GM18858 (cell line): ENCODE measurements at regions not wholly inside any gene's neighbourhood (a gene's known extent, or its start where the extent isn't known, plus 50 kb on each side); places are given as distances from the start of the nearest gene placed in this dataset.

ENCODE experiments used
- ATAC-seq: cut with Tn5 transposase; IDR thresholded peaks from one replicate; pipeline ENCODE4 v1.9.1; 2021; ENCODE audit not compliant: unreplicated experiment

DNA sequence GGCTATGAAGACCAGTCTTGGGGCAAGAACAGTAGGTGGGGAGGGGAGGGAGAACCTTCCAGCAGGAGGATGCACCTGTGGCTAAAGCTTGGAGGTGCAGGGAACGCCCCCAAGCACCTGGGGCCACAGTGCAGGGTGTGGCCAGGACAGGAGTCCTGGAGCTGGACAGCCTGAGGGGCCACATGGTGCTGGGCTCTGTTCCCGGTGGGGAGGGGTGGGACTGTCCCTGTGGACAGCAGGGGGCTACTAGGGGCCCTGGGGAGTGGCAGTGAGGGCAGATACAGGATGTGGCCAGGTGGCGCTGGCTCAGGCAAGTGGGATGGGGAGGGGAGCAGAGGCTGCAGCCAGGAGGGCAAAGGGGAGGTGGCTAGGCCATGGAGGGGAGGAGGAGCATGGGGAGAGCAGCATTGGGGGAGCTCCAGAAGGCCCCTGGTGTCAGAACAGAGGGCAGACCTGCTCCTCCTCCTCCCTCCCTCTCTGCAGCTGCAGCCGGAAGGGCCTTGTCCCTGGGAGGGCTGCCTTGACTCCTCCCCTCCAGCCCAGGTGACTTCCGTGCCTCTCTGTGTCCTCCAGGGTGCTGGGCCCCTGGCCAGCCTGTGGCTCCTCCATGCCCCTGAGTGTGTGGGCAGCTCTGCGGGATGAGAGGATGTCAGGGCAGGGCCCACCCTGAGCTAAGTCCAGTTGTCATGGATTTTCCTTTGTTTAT is 68.4 kb upstream of the DLK1 start:
- no peak for ATAC-seq

DNA sequence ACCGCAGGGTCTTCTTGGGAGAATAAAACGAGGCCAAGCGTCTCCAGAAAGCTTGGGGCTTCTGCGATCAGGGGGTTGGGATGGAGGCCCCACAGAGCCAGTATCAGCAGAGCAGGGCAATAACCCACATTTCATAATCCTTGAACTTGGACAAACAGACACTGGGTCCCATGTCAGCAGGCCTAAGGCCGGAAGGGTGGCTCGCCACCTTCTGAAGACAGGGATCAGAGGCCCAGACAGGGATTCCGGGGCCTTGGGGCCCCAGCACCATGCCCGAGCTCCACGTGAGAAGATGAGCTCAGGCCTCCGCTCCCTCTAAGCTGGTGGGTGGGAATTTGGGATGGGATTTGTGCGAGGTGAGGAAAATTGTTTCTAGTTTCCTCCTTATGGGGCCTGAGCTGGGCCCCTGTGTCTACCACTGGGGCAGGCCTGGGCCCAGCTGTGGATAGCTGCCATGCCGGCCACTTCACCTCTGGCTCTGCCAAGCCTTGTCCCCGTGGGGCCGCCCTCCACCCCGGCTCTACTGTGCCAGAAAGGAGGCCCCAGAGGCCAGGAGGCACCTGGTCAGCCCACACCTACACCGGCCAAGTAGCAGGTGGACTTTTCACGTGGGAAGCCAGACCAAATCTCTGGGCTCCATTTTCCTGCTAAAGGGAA is 67.2 kb upstream of the DLK1 start:
- no peak for ATAC-seq

DNA sequence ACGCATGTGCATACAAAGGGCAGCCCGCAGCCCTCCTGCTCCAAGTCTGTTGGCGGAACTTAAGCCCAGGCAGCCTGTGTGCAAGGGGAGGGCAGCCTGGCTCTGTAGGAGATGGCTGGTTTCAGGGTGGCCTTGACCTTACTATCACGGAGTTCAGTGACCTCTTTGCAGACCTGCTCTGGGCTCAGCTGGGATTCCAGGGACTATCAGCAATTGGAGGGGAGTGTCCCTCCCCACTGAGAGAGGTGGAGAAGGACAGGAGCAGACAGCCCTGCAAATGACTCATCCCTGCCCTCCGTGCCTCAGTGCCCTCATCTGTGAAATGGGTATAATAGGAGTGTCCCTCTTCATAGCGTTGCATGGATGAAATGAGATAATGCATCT is 66.2 kb upstream of the DLK1 start:
- no peak for ATAC-seq

DNA sequence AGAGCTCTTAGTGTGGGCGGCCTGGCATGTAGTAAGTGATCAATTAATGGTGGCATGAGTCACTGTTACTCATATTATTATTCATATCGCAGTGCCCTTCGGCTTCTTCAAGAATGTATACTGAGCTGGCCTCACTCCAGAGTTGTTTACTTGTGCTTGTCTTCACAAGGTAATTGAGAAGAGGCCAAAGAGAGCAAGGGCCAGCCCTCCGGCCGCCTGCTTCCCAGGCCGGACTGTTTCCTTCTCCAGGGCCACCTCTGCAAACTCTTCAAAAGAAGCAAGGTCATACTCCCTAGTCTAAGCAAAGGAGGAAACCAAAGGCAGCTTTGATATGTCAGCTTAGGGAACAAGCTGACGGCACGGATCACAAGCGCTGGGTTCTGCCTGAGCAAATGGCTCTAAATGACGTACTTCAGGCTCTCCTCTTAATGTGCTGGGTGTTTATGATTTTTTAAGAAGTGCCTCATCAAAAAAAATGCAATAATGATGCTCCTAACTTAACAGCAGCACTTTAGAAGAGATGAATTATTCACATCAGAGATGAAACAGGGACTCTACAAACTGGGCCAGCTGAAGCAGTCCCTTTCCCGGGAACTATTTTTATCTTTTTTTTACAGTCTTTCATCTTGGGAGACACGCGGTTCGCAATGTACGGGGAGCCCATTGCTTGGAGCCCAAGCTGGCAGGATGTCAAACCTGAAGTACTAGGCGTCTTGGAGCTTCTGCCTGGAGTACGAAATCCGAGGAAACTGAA is 65.6 kb upstream of the DLK1 start:
- ATAC-seq, result no peak

DNA sequence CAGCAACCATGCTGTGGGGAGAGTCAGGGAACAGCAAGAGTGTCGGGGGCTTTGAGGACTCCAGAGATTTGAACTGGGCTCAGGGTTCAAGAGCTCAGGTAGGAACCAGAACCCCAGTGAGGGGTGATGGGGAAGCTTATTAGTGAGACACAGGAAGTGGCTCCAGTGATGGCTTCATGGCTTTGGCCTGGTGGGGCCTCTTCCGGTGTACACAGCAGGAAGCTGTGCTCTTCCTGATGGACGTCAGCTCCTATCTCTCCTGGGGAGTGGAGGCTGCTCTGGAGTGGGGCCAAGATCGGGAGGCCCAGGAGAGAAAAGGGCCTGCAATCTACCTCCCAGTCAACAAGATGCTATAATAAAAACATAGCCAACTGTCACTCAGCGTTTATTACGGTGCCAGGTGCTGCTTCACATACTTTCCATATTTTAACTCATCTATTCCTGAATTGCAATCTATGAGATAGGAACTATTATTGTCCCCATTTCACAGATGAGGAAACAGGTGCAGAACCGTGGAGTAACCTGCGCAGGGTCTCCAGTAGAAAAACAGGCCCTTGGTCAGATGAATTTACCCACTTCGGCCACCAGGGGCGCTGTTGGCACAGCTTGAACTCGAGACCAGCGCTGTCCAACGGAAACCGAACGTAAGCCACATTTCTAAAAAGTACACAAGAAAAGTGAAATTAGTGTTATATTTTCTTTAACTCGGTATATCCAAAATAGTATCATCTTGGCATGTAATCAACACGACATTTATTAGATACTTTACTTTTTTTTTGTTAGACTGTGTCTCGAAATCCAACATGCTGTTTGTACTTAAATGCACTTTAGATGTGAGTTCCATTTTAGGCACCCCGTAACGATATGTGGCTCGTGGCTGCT is 63.6 kb upstream of the DLK1 start:
- ATAC-seq, result no peak

DNA sequence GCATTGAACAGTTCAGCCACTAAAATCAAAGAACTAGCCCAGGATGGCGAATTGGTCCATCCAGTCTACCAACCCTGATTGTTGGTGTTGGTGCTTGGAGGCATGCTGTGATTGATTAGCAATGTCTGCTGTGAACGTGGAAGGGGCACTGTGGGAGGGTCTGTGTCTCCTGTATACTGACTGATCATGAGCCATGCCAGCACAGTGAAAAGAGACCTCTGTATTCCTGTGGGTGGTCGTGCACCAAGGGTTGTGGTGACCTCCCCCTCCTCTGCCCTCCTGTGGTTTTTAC is 63.0 kb upstream of the DLK1 start:
- no peak for ATAC-seq

DNA sequence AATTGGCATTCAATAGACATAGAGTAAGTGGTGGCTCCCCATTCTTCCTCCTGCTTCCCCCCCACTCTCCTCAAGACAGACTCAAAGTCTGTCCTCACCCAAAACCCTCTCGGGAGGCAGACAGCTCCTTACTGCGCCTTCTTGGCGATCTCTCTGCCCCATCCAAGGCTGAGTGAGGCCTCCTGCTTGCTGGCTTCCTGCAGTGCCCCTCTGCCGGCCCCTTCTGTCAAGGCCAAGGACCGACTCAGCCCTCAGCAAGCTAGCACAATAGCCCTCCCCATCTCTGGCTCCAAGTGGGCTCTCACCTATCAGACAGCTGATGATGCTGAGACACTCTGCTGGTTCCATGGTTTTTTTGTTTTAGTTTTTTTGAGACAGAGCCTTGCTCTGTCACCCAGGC is 62.5 kb upstream of the DLK1 start:
- no peak for ATAC-seq

DNA sequence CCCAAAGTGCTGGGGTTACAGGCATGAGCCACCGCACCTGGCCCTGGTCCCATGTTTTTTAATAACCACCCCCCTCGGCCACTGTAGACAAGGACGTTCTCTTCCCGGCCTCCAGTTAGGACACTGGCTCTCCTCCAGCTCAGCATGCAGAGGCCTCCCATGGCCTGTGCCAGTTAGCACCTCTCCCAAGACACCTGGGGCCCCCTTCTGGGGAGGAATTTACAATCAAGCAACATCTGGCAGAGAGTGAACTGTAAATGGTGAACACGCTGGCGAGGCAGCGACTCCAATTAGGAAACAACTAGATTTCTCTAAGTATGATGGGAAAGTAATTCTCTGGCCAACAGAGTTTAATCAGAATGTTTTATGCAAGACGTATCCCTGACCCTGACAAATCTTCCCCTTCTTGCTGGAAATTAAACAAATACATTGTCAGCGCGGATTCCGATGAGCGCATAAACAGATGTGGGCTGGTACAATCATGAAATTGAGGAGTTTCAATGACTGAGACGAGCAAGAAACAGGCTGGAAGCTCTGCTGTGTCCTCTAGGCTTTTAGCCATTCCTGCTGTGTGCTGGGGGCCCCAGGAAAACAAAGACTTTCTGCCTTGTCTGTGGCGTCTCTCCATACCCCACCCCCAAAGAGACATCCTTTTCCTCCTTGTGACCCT is 61.7 kb upstream of the DLK1 start:
- no peak for ATAC-seq

DNA sequence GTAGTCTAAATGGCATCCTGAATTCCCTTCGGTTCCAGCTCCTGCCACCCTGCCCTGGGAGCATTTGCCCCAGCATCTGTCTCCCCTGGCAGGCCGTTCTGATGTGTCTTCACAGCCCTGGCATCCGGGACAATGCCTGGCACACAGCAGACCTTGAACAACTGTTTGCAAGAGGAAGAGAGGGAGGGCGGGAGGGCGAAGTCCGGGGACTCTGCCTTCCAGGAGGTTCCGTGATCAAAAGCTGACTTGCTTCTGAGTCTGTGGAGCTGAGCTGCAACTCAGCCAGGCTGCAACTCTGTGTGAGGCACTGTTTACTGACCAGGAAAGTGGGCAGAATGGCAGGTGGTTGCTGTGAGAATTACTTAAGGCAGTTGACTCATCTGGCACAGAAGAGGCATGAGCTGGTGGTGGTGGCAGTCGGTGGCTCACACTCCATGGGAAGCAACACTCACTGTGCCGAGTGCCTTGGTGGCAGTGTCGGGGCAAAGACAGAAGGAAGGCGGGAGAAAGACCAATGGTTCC is 61.1 kb upstream of the DLK1 start:
- no peak for ATAC-seq

DNA sequence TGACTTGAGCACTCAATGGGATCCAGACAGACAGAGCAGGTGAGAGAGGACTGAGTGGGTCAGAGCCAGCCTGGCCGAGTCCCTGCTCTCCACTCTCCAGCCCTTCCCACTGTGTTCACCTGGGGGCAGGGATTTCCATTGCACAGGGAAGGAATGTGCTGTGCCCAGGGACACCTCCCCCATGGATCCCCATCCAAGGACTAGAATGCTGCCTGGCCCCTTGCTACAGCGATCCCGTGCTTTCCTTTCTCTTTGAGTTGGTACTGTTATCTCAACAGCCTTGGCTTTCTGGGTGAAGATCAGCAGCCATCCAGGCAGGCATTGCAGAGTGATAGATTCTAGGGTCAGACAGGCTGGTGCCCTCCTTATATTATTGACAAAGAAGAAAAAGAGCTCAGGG is 60.3 kb upstream of the DLK1 start:
- no peak for ATAC-seq

DNA sequence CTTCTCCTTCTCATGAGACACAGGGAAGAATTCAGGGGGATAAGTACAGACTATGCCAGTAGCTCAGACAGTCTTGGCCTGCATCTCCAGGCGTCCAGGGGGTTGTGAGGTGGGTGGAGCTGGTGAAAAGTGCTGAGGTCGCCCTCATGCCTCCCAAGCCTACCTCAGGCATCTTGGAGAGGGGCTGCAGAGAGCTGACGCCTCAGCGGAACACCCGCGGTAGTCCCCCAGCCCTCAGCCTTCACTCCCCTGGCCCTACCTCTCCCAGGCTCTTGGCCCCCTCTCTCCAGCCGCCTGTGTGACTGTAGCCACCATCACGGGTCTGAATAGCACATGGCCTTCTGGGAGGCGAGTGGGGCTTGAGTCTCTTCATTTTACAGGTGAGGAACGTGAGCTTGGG is 59.8 kb upstream of the DLK1 start:
- no peak for ATAC-seq

DNA sequence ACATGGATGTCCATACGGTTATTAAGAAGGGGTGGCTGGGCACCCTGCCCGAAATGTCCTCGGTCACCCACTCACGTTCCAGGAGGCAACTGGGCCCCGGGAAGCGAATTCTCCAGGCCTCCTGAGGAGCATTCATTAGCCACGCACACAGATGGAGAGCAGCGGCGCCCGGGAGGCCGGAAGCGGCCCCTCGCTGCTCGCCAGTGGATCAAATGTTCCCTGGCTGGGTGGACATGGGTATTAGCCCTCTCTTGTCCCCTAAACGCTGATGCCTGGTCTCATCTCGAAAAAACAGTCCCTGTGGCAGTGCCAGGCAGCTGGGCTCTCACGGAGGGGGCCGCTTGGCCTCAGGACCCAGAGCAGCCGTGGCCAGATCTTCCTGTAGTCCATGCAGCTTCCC is 59.0 kb upstream of the DLK1 start:
- ATAC-seq, result no peak

DNA sequence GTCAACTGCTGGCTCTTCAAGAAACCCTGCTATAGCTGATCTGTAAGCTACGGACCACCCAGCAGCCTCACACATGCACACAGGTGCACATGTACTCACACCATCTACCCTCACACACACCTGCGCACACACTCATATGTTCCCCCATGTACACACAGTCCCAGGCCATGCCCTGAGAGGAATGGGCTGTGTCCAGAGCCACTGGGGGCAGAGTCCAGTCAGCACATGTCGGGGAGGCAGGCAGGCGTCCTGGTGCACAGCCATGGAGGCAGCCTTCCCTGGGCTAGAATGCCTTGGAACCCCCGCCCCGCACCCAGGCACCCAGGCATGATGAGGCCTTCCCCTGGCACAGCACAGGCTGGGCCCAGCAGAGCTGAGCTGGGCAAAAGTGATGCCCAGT is 58.3 kb upstream of the DLK1 start:
- no peak for ATAC-seq

DNA sequence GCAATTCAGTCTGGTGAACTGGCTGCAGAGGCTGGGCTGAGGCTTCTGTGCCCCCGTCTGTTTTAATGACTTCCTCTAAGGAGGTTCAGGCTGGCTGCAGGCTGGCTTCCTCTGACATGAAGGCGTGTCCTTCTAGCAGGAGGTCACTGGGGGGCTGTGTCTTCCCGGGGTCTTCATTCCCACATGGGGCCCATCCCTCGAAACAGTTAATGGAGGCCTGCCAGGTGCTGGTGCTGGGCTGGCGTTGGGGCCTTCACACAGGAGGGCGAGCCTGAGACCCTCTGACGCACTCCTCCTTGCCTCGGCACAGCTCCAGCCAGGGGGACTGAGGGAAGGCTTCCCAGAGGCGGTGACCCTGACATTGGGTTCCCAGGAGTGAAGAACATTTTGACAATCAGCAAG is 57.7 kb upstream of the DLK1 start:
- ATAC-seq, result no peak

DNA sequence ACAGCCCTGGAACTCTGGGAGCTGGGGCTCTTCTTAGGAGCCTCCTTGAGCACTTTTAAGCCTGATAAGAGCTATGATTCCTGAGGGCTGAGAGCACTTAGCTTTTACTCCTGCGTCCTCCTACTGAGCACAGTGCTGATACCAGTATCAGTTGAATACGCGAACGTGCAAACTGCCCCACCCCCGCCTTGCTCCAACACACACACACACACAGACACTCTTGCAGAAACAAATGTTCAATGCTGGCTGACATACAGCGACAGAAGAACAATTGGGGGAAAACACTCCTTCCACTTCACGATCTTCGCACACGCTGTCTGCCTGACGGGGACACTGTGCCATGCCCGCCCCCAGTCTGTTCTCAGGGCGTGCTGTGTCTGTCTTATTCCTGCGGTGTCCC is 57.2 kb upstream of the DLK1 start:
- ATAC-seq, result no peak

DNA sequence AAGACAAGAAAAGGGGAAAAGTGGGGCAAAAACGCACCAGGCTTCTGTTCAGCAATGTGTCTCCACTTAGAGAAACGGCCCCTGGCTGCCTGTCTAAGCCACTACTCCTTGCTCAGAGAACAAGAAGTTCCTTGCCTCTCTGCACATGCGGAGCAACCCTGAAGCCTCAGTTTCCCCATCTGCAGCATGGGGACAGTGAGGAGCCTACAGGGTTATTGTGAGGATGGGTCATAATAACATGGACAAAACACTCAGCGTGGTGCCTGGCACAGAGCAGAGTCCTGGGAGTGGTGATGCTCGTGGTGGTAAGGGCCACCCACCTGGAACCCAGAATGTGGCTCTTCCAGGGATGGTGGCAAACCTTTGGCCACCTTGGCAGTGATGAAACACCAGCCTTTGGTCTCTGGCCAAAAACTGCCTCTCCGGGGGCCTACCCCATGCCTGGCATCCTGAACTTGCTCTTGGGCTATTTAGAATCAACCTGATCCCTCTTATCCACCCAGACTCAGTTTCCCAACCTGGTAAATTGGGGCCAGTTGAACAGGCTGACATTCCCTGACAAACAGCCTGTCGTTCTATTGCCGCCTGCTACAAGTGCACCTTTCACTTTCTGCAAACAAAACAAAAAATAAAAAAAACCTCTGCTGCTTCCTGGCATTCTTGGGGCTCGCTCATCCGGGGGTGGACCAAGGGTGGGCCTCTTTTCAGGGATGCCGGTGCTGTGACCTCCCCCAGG is 56.5 kb upstream of the DLK1 start:
- ATAC-seq, result no peak

DNA sequence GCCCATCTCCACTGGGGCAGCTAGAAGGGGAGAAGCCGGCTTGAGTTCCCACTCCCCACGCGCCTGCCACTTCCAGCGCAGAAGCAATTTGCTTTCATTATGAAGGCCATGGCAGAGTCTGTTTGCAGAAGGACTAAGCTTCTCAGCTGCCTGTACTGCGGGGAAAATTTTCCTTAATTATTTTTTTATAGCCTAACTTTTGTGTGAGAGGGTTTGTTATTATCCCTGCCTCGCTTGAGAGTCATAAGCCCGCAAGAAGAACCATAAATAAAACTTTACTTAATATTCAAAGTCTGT is 56.0 kb upstream of the DLK1 start:
- ATAC-seq, result no peak

DNA sequence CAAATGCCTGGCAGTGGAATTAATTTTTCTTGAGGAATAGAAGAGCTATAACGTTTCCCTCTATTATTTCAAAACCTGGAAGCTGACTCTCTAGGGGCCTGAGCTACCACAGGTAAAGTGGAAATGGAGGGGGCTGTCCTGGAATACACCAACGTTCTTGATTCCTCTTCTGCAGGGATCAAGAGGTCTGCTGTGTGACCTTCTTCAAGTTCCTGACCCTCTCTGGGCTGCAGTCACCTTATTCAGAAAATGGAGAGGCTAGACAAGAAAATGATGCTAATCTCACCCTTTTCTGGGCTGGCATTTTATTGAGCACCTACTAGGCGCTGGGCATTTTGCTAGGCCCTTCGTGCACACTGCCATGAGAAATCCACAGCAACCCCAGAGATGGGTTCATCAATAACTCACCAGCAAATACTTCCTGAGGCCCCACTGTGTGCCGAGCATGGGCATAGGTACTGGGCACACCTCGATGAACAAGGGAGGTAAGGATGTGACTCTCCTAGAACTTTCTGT is 55.2 kb upstream of the DLK1 start:
- no peak for ATAC-seq

DNA sequence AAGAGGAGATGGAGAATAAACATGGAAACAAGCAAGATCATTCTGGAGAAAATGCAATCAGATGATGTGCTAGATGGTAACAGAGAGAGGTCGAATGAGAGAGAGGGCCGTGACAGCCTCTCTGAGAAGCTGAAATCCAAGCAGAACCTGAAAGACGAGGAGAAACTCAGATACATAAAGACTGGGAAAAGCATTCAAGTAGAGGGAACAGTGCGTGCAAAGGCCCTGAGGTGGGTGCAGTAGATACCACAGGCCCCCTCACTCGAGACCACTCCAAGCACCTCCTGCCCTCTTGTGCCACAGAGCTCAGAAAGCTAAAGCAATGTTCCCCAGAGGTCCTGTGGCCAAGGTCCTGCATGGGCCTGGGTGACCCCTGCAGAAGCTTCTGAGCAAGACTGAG is 54.8 kb upstream of the DLK1 start:
- no peak for ATAC-seq
